ENCODE measurements at regions not wholly inside any gene's neighbourhood (a gene's known extent, or its start where the extent isn't known, plus 50 kb on each side); places are given as distances from the start of the nearest gene placed in this dataset.
"Not testable (repeated sequence)": the region's sequence is repeated elsewhere in the genome, so short reads cannot be mapped to it uniquely, and the experiment has no call there.

DNA sequence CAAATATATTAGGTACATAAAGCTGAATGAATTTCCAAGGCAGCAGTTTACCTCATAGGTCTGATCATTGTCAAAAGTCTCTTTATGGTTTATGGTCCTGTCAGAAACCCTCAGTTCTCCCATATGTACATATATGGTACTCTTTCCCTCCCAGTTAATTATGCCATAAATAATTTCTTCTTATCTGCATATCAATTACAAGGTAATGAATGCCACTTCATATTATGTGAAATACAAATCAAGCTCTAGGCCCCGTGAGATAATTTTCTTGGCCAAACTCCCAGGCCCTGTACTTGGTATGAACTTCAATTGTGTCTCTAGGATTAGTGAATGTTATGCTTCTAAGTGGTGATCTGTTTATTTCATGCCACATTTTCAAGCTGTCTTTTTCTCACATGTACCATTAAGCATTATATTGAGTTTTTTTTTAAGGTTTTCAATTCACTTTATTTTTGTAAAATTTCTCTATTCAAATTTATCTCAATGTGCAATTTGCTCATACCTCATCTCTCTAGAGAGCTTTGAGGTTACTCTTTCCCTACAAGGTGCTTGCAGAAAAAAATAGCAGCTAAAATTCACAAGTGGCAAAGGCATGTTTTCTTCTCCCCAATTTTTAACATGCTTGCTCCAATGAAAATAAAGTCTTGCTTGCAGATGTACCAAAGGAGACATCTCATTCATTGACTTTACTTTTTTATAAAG lies 430.6 kb upstream of the VRK2 start:
- ATAC-seq, result no peak

DNA sequence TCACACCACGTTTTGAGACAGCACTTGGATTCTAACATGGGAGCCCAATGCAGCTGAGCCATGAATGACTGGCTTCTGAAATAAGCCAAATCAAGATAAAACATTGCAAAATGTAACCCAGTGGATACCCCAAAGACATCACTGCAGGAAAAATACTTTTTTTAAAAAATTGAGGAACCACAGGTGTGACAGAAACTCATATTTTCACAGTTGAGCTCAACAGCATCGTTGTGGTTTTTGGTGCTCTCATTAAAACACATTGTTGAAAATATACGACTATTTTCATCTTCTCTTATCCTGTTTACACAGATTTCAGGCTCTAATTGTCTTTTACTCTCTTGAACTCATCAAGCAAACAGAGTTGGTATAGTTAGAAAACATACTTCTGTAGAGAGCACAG lies 429.3 kb upstream of the VRK2 start:
- no peak for ATAC-seq

GRCh38 chr2:57621122-57621663 lies 425.4 kb upstream of the VRK2 start:
- no peak for ATAC-seq

DNA sequence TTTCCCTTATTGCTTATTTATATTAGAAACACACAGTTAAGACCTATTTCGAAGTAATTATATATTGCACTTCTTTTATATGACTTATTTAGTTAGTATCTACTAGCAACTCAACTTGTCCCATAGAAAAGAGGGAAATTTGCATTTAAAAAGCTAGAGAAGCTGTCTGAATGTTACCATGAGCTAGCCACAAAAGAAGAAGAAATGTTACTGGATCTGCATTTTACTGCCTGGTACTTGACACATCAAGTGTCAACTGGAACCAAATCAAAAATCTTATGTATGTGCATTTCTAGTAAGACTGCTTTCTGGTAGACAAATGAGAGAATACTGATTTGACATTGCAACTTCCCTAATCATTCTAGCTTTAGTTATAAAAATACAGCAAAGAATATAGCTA lies 424.6 kb upstream of the VRK2 start:
- ATAC-seq, result no peak

DNA sequence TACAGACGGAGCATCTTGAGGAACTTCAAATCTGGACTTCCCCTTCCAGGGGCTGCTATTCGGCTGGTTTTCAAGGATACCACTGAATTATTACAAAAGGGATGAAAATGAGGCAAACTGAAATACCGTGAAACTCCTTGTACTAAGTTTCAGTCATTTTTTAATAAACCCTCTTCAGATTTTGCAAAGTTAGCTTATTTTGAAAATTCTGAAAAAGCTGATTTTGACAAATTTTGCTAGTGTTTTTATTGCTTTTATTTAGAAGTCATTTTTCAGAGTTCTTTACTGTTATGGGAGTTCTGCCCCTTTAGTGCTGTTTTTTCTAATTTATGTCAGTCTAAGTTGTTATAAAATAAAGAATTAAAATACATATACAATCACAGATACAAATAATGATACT lies 390.4 kb upstream of the VRK2 start:
- no peak for ATAC-seq

- no peak for ATAC-seq
These were observed 377.0 kb upstream of the VRK2 start for GRCh38 chr2:57669570-57669969.

- no peak for ATAC-seq
These were observed 372.6 kb upstream of the VRK2 start for GRCh38 chr2:57674025-57674424.

DNA sequence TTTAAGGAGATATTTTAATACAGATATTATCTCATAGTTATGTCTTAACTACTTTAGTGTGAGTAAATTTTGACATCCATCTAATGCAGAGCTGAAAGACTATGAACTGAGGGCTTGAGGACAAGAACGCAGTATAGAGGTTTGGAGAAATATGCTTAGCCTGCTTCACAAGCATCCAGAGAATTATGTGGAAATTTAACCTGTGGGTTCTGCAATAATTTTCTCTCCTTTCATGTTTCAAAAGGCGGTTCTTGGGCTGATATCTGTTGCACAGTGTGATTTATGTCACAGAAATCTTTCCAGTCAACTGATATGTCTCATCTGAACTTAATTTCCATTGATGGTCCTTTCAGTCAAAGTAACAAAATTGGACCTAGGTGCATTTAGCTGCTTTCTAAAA lies 371.9 kb upstream of the VRK2 start:
- ATAC-seq, result no peak

DNA sequence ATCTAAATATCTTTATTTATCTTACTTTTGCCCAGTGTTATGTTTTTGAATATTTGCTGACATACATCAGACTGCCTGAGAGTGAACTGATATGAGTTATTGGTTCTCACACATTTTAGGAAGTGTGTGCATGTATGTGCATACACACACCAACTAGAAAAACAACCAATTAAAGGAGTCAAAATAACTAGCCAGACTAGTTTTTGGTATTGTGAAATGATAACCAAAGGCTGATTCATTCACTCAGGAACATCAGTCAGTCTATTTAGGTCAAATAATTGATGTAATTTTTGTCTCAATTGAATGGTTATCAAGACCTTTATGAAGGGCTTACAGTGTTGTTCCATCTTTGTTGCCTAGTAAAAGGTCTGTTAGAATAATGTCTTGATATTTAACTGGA lies 369.3 kb upstream of the VRK2 start:
- ATAC-seq, result no peak

GRCh38 chr2:57681650-57682049 lies 365.0 kb upstream of the VRK2 start:
- no peak for ATAC-seq

DNA sequence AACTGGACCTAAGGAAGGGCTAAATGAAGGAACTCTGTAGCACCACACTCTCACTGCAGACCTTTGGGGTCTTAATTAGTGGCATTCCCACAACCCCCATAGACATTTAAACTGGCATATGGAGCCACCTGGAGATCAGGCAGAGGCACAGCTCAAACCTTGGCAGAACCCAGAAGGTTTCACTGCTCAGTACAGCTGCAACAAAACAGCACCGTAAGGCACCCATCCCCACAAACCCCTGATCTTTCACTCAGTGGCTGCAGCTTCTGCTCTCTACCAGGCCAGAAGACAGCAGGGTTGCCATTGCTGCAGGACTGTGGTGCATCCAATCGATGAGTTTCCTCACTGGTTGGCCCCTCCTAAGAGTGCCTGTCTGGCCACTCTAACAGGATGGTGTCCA lies 361.6 kb upstream of the VRK2 start:
- ATAC-seq, result no peak

GRCh38 chr2:57692395-57692794 lies 354.2 kb upstream of the VRK2 start:
- ATAC-seq, result no peak

DNA sequence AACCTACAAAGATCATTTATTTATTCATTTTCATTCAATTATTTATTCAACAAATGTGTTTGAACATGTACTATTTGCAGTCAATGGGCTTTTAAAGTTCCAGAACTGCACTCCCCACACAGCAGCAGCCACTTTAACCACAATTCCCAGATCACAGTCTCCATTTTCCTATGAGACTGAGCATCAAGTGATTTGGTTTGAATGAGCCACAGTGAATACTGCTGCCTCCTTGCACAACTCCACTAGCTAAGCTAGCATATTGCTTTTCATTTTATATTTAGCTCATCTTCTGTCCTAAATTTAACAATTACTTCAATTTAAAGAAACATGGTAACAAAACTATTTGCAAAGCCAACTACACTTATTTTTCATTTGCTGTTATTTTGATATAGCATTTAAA lies 353.4 kb upstream of the VRK2 start:
- ATAC-seq, result no peak

GRCh38 chr2:57693965-57694364 lies 352.6 kb upstream of the VRK2 start:
- no peak for ATAC-seq

DNA sequence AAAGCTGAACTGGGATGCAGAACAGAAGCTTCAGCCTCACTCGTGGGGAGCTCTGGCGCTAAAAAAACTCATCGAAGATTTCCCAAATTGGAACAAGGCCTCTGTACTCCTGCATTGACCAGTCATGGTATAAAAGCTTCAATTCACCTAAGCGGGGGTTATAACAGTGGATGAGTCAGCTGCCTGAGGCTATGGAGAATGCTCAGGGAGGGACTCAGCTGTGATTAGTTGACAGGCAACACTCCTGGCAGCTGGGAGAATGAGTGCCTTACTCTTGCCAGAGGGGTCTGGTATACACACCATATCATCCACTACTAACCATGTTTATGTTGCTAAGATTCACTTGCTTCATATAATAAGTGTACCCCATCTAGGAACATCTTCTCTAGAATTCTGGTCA lies 350.6 kb upstream of the VRK2 start:
- no peak for ATAC-seq

- ATAC-seq, result no peak
These were observed 348.2 kb upstream of the VRK2 start for GRCh38 chr2:57698392-57698791.

DNA sequence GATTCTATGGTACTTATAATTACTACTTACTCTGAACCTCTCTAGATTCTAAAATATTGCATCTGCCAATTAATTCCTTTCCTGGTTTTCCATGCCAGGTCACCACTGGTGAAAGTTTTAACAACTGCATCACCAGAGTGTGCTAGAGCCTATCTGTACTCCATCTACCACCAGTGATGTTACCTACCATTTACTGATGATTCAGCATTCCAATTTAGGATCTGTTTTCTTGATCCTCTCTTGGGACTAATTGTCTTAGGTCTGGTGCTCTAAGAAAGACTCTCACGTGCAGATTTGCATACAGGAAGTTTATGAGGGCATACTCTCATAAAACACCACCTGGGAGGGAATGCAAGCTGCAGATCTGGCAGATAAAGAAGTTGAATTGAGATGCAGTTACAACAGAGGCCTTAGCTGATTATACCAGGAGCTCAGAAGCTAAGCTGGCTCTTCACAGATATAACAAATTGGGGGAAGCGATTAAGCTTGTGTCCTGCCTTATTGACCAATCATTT lies 347.6 kb upstream of the VRK2 start:
- no peak for ATAC-seq

GRCh38 chr2:57701391-57701791 lies 345.2 kb upstream of the VRK2 start:
- ATAC-seq, result no peak

GRCh38 chr2:57703407-57703806 lies 343.2 kb upstream of the VRK2 start:
- no peak for ATAC-seq

- not testable (repeated sequence) for ATAC-seq
These were observed 338.8 kb upstream of the VRK2 start for GRCh38 chr2:57707794-57708193.

GRCh38 chr2:57711991-57712390 lies 334.6 kb upstream of the VRK2 start:
- ATAC-seq, result no peak

DNA sequence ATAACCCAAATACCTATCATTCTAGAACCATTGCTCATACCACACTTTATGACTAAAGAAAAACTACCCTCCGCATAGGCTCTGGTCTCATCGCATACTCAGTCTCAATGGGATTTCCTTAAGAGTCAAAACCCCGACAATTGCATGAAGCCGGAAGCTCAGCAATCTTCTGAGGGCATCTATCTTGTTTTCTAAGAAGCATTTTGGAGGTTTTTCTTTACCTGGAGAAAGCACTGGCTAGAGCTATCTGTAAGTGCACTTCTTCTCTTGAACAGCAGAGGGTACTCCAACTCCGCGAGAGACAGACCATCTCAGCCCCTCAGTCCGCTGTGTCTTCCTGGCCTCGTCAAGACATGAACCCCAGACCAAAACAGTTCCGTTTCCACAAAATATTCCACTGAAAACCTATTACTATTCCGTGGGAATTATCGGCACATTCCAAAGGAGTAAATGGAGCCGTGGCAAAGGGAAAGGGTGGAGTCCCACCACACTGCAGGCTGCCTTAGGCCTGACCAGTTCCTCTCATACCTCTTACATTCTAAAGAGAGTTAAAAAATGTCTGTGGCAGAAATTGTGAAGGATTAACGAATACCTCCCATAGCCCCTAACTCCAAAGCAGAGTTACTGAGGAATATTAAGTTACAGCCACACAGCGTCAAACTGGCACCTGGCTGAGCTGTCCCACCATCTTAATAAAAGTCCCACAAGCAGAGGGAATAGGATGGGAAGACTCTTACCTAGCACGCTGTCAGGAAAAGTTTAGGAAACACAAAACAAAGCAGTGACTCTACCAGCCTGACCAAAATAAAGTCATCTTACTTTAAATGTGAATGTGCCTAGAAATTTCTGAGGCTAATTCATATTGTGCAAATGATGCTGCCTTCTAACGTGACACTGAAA lies 325.6 kb upstream of the VRK2 start:
- ATAC-seq, result peak; percentile 57

- ATAC-seq, result no peak
These were observed 321.2 kb upstream of the VRK2 start for GRCh38 chr2:57725337-57725947.

All from esophagus mucosa (tissue), 1 donor.